ENCODE measurements at regions not wholly inside any gene's neighbourhood (a gene's known extent, or its start where the extent isn't known, plus 50 kb on each side); places are given as distances from the start of the nearest gene placed in this dataset.
"Not testable (repeated sequence)": the region's sequence is repeated elsewhere in the genome, so short reads cannot be mapped to it uniquely, and the experiment has no call there.

DNA sequence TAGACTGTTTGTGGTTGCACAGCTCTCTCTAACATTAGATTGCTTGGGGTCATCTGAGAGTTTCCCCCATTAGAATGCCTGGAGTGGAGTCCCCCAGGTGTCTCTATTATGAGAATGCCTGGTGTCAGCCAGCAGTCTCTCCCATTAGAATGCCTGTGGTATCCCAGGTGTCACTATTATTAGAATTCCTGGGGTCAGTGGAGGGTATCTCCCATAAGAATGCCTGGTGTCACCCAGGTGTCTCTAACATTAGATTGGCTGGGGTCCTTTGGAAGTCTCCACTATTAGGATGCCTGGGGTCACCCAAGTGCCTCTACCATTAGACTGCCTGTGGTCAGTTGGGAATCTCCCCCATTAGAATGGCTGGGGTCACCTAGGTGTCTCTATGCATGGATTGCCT lies 1495.1 kb downstream of the UQCRFS1 start:
- DNase-seq (ENCODE audit: low spot score) = no peak

DNA sequence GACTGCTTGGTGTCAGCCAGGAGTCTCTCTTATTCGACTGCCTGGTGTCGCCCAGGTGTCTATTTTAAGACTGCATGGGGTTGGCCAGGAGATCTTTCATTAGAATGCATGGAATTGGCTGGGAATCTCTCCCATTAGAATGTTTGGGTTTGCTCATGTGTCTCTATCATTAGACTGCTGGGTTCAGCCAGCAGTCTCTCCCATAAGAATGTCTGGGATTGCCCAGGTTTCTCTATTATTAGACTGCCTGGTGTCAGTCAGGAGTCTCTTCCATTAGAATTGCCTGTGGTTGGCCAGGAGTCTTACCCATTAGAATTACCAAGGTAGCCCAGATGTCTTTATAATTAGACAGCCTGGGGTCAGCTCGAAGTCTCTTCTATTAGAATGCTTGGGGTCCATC lies 1496.0 kb downstream of the UQCRFS1 start:
- DNase-seq (ENCODE audit: low spot score) = no peak

DNA sequence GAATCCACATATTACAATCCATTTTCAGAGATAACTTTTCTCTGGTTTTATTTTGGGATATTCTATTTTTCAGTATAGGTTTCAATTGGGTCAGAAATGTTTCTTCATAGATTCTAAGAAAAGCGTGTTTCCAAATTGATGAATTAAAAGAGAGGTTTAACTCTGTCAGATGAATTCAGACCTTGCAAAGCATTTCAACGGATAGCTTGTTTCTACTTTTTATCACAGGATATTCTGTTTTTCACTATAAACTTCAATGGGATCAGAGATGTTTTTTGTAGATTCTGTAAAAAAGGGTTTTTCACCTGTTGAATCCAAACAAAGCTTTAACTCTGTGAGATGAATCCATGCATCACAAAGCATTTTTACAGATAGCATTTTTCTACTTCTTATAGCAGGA lies 1498.1 kb downstream of the UQCRFS1 start:
- no peak for DNase-seq (ENCODE audit: low spot score)

DNA sequence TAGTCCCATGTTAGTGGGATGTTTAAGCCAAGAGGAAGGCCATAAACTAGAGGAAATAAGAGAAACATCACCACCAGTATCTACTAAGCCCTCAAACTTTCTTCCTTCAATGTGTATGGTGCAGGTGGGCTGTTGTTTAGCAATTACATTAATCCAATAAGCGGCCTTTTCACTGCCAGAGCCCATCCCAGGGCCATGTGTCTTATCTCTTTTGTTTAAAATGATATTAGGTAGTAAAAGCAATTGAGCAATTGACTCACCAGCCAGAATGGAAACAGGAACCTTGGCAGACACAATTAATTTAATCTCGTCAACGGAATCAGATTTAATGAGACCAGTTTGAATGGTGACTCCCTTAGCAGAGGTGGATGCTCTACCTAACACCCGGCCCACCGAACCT lies 1503.5 kb downstream of the UQCRFS1 start:
- DNase-seq (ENCODE audit: low spot score) = no peak

DNA sequence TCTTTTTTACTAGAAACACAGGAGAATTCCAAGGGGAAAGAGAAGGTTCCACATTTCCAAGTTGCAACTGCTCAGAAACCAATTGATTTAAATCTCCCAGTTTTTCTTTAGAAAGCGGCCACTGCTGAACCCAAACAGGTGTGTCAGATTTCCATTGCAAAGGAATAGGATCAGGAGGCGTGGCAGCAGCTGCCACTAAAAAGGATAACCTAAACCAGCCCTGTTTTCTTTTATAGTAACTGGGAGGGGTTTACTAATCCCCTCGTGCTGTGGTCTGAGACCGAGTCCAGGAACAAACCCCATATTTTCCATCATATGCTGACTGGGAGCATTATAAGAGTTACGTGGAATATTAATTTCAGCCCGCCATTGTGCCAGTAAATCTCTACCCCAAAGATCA lies 1504.0 kb downstream of the UQCRFS1 start:
- DNase-seq (ENCODE audit: low spot score) = not testable (repeated sequence)

DNA sequence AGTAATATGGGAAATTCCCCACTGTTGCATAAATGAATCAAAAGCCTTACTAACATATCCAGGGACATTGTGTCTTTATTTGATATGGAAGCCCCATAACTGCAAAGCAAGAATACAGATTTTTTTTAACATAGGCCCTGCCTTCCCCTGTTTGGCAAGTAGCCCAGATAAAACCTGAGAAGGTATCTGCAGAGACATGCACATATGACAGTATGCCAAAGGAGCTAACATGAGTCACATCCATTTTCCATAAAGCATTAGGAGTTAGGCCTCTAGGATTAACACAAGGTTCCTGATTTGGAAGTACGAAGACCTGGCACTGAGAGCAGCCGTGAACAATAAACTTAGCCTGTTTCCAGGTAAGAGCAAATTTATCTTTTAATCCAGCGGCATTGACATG lies 1505.9 kb downstream of the UQCRFS1 start:
- DNase-seq (ENCODE audit: low spot score) = not testable (repeated sequence)

DNA sequence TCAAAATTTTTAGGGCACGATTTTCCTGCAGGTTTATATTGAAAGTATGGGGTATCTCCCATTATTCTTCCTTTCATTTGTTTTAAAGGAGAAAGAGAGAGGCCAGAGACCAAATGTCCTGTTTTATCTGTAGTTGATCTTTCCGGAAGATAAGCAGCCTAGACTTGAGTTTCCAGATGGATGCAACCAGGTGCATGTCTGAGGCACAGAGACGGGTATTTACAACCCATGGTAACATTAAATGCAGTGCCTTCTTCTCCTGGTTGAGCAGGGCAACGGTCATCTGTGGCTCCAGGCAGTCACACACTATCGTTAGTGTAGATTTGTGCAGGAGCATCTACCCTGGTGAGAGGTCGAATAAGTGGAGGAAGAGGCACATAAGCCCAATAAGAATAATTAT lies 1507.1 kb downstream of the UQCRFS1 start:
- DNase-seq (ENCODE audit: low spot score) = no peak

DNA sequence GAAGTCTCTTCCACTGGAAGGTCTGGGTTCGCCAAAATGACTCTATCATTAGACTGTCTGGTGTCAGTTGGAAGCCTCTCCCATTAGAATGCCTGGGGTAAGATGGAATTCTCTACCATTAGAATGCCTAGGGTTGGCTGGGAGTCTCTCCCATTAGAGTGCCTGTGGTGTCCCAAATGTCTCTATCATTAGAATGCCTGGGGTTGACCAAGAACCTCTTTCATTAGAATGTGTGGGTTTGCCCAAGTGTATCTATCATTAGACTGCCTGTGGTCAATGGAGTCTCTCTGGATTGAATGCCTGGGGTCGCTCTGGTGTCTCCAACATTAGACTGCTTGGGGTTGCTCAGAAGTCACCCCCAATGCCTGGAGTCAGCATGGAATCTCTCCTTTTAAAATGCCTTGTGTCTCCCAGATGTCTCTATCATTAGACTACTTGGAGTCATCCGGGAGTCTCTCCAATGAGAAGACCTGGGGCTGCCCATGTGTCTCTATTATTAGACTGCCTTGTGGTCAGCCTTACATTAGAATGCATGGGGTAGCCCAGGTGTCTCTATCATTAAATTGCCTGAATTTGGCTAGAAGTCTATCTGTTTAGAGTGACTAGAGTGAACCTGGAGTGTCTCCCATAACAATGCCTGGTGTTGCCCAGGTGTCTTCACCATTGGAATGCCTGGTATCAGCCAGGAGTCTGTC lies 1518.4 kb downstream of the UQCRFS1 start:
- no peak for DNase-seq (ENCODE audit: low spot score)

DNA sequence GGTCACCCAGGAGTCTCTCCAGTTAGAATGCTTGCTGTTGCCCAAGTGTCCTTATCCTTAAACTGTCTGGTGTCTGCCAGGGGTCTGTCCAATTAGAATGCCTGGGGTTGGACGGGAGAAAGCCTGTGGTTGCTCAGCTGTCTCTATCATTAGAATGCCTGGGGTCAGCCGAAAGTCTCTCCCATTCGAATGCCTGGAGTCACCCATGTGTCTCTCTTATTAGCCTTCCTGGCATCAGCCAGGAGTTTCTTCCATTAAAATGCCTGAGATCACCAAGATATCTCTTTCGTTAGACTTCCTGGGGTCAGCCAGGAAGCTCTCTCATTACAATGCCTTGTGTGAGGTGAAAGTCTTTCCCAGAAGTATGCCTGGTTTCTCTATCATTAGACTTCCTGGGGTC lies 1521.0 kb downstream of the UQCRFS1 start:
- DNase-seq (ENCODE audit: low spot score) = no peak

DNA sequence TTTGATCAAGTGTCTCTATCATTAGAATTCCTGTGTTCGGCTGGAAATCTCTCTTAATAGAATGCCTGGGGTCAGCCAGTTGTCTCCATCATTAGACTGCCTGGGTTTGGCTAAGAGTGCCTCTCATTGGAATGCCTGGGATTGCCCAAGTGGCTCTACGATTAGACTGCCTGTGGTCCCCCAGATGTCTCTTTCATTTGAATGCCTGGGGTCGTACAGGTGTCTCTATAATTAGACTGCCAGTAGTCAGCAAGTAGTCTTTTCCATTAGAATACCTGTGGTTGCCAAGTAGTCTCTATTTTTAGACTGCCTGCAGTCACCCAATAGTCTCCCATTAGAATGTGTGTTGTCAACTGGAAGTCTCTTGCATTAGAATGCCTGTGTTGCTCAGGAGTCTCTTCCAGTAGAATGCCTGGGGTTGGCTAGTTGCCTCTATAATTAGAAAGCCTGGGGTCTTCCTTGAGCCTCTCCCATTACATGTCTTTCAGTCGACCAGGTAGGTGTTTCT lies 1523.2 kb downstream of the UQCRFS1 start:
- DNase-seq (ENCODE audit: low spot score) = no peak

DNA sequence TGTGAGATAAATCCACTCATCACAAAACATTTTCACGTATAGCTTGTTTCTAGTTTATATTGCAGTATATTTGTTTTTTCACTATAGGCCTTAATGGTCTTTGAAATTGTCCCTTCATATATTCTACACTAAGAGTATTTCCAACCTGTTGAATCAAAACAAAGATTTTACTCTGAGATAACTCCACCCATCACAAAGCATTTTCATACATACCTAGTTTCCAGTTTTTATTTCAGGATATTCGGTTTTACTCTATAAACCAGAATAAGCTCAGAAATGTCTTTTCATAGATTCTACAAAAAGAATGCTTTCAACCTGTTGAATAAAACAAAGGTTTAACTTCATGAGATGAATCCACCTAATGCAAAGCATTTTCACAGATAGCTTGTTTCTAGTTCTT lies 1528.7 kb downstream of the UQCRFS1 start:
- DNase-seq (ENCODE audit: low spot score) = no peak

DNA sequence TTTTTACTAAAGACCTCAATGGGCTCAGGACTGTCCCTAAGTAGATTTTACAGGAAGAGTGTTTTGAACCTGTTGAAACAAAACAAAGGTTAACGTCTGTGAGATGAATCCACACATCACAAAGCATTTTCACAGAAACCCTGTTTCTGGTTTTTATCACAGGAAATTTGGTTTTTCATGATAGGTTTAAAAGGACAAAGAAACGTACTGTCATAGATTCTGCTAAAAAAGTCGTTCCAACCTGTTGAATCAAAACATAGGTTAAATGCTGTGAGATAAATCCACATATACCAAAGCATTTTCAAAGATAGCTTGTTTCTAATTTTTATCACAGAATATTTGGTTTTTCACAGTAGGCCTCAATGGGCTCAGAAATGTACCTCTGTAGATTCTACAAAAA lies 1531.0 kb downstream of the UQCRFS1 start:
- DNase-seq (ENCODE audit: low spot score) = no peak

DNA sequence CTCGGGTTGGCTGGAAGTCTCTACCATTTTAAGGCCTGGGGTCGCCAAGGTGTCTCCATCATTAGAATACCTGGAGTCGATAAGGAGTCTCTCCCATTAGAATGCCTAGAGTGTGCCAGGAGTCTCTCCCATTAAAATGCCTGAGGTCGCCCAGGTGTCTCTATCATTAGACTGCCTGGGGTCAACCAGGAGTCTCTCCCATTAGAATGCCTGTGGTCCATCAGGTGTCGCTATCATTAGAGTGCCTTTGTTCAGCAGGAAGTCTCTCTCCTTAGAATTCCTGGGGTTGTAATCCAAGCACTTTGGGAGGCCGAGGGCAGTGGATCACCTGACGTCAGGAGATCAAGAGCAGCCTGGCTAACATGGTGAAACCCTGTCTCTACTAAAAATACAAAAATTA lies 1533.0 kb downstream of the UQCRFS1 start:
- peak; percentile 12 for DNase-seq (ENCODE audit: low spot score)

DNA sequence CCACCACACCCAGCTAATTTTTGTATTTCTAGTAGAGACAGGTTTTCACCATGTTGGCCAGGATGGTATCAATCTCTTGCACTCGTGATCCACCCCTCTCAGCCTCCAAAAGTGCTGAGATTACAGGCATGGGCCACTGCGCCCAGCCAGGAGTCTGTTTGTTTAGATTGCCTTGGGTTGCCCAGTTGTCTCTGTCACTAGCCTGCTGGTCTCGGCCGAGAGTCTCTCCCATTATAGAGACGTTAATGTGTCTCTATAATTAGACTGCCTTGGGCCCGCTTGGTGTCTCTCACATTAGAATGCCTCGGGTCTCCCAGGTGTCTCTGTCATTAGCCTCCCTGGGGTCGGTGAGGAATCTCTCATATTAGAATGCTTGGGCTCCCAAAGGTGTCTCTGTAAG lies 1533.6 kb downstream of the UQCRFS1 start:
- peak; percentile 22 for DNase-seq (ENCODE audit: low spot score)

DNA sequence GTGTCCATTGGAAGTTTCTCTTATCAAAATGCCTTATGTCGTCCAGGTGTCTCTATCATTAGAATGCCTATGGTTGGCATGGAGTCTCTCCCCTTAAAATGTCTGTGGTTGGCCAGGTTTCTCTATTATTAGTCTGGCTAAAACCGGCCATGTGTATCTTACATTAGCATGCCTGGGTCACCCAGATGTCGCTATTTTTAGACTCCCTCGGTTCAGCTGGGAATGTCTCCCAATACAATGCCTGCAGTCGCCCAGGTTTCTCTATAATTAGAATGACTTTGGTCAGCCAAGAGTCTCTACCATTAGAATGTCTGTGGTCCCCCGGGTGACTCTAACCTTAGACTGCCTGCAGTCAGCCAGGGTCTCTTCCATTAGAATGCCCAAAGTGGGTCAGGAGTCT lies 1536.1 kb downstream of the UQCRFS1 start:
- no peak for DNase-seq (ENCODE audit: low spot score)

DNA sequence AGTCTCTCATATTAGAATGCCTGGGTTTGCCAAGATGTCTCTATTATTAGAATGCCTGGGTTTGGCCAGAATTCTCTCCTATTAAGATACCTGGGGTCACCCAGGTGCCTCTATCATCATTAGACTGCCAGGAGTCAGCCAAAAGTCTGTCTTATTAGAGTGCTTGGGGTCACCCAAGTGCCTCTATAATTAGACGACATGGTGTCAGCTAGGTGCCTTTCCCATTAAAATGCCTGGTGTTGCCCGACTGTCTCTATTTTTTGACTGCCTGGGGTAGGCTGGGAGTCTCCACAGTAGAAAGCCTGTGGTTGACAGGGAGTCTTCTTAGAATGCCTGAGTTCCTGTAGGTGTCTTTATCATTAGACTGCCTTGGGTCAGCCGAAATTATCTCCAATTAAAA lies 1536.6 kb downstream of the UQCRFS1 start:
- no peak for DNase-seq (ENCODE audit: low spot score)

DNA sequence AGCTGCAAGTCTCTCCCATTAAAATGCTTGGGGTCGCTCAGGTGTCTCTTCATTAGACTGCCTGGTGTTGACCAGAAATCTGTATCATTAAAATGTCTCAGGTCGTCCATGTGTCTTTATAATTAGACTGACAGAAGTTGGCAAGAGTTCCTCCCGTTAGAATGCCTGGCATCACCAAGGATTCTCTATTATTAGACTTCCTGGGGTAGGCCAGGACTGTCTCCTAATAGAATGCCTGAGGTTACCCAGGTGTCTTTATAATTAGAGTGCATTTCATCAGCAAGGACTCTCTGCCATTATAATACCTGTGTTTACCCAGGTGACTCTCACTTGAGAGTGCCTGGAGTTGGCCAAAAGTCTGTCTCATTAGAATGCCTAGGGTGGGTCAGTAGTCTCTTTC lies 1537.2 kb downstream of the UQCRFS1 start:
- no peak for DNase-seq (ENCODE audit: low spot score)

DNA sequence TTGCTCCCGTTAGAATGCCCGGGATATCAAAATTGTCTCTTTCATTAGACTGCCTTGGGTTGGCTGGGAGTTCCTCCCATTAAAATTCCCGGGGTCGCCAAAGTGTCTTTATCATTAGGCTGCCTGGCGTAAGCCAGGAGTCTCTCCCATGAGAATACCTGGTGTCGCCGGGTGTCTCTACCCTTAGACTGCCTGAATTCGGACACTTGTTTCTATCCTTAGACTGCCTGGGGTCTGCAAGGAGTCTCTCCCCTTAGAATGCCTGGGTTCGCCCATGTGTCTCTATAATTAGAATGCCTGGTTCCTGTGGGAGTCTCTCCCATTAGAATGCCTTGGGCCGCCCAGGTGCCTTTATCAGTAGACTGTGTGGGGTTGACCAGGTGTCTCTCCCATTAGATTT lies 1538.2 kb downstream of the UQCRFS1 start:
- peak; percentile 4 for DNase-seq (ENCODE audit: low spot score)

DNA sequence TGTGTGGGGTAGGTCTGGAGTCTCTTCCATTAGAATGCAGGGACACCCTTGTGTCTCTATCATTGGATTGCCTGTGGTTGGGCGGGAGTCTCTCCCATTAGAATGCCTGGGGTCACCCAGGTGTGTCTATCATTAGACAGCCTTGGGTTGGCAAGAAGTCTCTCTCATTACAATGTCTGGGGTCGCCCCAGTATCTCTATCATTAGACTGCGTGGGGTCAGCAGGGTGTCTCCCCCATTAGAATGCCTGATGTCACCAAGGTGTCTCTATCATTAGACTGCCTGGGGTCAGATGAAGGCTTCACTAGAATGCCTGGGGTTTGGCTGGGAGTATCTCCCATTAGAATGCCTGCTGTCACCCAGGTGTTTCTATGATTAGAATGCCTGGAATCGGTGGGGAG lies 1539.0 kb downstream of the UQCRFS1 start:
- no peak for DNase-seq (ENCODE audit: low spot score)

DNA sequence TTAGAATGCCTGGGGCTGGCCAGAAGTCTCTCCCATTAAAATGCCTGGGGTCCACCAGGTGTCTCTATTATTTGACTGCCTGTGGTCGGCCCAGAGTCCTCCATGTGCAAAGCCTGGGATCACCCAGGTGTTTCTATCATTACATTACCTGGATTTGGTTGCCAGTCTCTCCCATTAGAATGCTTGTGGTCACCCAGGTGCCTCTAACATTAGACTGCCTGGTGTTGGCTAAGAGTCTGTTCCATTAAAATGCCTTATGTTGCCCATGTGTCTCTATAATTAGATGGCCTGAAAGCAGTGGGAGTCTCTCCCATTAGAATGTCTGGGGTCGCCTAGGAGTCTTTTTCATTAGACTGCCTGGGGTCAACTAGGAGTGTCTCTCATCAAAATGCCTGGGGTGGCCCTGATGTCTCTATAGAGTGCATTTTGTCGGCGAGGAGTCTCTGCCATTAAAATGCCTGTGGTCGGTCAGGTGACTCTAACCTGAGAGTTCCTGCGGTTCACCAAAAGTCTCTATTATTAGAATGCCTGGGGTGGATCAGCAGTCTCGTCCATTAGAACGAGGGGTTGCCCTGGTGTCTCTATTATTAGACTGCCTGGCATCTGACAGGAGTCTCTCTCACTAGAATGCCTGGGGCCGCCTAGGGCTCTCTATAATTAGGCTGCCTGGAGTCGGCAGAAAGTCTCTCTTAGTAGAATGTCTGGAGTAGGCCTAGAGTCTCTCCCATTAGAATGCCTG lies 1540.5 kb downstream of the UQCRFS1 start:
- peak; percentile 20 for DNase-seq (ENCODE audit: low spot score)

DNA sequence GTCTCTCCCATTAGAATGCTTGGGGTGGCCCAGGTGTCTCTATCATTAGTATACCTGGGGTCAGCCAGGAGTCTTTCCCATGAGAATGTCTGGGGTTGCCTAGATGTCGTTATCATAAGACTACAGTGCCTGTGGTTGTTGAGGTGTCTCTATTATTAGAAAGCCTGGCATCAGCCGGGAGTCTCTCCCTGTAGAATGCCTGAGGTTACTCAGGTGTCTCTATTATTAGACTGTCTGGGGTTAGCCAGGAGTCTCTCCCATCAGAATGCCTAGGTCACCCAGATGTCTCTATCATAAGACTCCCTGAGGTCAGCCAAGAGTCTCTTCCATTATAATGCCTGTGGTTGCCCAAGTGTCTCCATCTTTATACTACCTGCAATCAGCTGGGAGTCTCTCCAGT lies 1541.1 kb downstream of the UQCRFS1 start:
- DNase-seq (ENCODE audit: low spot score) = peak; percentile 8

DNA sequence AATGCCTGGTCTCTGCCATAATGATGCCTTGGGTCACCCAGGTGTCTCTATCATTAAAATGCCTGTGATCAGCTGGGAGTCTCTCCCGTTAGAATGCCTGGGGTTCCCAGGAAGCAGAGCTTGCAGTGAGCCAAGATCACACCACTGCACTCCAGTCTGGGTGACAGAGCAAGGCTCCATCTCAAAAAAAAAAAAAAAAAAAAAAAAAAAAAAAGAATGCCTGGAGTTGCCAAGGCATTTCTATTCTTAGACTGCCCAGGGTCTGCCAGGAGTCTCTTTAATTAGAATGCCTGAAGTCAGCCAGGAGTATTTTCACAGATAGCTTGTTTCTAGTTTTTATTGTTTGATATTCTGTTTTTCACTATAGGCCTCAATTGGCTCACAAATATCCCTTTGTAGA lies 1552.5 kb downstream of the UQCRFS1 start:
- no peak for DNase-seq (ENCODE audit: low spot score)

DNA sequence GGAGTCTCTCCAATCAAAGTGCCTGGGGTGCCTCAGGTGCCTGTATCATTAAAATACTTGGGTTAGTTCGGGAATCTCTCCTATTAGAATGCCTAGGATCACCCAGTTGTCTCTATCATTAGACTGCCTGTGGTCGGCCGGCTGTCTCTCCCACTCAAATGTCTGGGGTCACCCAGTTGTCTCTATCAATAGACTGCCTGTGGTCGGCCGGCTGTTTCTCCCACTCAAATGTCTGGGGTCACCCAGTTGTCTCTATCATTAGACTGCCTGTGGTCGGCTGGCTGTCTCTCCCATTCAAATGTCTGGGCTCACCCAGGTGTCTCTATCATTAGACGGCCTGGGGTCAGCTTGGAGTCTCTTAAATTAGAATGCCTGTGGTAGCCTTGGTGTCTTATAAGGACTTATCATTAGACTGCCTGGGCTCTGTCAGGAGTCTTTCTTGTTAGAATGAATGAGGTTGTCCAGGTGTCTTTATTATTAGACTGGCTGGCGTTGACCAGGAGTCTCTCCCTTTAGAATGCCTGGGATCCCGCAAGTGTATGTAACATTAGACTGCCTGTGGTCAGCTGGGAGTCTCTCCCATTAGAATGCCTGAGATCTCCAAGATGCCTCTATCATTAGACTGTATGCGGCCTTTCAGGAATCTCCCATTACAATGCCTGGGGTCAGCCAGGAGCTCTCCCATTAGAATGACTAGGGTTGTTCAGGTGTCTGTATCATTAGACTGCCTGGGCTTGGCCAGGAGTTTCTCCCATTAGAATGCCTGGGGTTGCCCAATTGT lies 1555.5 kb downstream of the UQCRFS1 start:
- DNase-seq (ENCODE audit: low spot score) = peak; percentile 25

Data from left forelimb (tissue), 1 donor.